Suprapubic skin (tissue), 4 donors: ENCODE measurements at regions not wholly inside any gene's neighbourhood (a gene's known extent, or its start where the extent isn't known, plus 50 kb on each side); places are given as distances from the start of the nearest gene placed in this dataset.

Experiments
- DNase-seq, 2 donors: peaks; one replicate each; pipeline ENCODE4 v3.0.0-alpha.2; 2019; ENCODE audit warnings: low spot score in 2 of 2
- H3K27ac ChIP-seq: fragments of 200-600 bp; sonication (generic); one replicate; pipeline ENCODE4 v1.5.1; 2019
- H3K27me3 ChIP-seq: fragments of 200-600 bp; sonication (generic); one replicate; pipeline ENCODE4 v1.5.1; 2019
- H3K36me3 ChIP-seq: fragments of 200-600 bp; sonication (generic); one replicate; pipeline ENCODE4 v1.5.1; 2019
- H3K4me1 ChIP-seq: fragments of 200-600 bp; sonication (generic); one replicate; pipeline ENCODE4 v1.5.1; 2019
- H3K4me3 ChIP-seq: fragments of 200-600 bp; sonication (generic); one replicate; pipeline ENCODE4 v1.5.1; 2019; ENCODE audit warnings: mild to moderate bottlenecking
- H3K9me3 ChIP-seq: fragments of 200-600 bp; sonication (generic); one replicate; pipeline ENCODE4 v1.5.1; 2019
- EP300 ChIP-seq: sonication (generic); formaldehyde crosslinking; IDR thresholded peaks from one replicate; pipeline ENCODE4 v1.6.1; 2017; ENCODE audit warnings: antibody characterized with exemption
- POLR2A ChIP-seq, 2 donors: fragments of 450-650 bp; IDR thresholded peaks; one replicate each; pipeline ENCODE4 v1.6.1; 2017; ENCODE audit warnings: antibody characterized with exemption in 2 of 2, mild to moderate bottlenecking in 2 of 2, moderate library complexity in 2 of 2
- POLR2AphosphoS5 ChIP-seq, 3 donors: sonication (generic); formaldehyde crosslinking; IDR thresholded peaks; one replicate each; pipeline ENCODE4 v1.6.1; 2017; ENCODE audit warnings: antibody characterized with exemption in 3 of 3
- WGBS: methylation state at CpG from one replicate; pipeline ENCODE4 v1.1.5; 2018; 5-methylcytosine and 5-hydroxymethylcytosine counted together
- TF ChIP-seq, protein P1 (sequence below), 2 donors: fragments of 200-600 bp in 1 of 2; fragments of 450-650 bp in 1 of 2; sonication (generic) in 1 of 2; IDR thresholded peaks; one replicate each; pipeline ENCODE4 v1.5.1; 2016 to 2019; ENCODE audit warnings: antibody characterized with exemption in 2 of 2, mild to moderate bottlenecking in 1 of 2, moderate library complexity in 1 of 2

DNA sequence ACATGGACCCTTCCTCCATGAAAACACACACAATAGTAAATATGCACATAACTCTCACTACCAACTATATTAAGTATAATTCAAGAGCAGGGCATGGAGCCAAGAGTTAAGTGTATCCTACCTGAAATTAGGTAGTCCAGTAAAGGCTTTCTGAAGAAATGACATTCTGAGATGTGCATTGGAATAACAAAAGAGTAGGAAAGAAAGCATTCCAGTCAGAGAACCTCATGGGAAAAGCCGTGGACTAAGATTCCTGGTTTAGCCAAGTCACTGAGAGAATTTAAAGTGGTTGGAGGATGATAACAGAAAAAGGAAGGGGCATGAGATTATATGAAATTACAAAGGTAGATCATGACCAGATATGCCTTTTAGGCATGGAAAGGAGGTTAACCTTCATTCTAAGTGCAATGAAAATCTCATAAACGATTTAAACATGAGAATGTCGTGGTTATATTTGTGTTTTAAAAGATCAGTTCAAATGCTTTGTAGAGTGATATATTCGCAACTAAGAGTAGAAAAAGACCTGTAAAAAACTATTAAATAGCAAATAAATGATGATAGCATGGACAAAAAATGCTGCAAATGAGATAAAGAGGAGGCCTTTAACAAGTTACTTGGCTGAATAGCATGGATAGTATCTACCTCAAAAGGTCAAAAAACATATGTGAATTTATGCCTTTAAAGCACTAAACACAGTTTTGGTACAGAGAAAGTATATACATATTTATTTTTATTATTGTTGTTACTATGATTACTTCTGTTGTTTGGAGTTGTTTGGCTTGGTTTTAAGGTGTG lies 767.4 kb upstream of the GHITM start:
- Histone ChIP-seq H3K27me3 (no peaks in the 10 kb centered on the region), H3K36me3 (no peaks in the 10 kb centered on the region), H3K9me3 (no peaks in the 10 kb centered on the region), H3K27ac (no peak overlapping the region), H3K4me1 (no peaks in the 10 kb centered on the region), H3K4me3 (no peak overlapping the region)
- no peak for DNase-seq
- TF ChIP-seq POLR2AphosphoS5 (IDR thresholded peaks at IDR 0.05) (no peak), POLR2A (IDR thresholded peaks at IDR 0.05) (no peak), EP300 (no peak)
- TF ChIP-seq, protein P1, sequence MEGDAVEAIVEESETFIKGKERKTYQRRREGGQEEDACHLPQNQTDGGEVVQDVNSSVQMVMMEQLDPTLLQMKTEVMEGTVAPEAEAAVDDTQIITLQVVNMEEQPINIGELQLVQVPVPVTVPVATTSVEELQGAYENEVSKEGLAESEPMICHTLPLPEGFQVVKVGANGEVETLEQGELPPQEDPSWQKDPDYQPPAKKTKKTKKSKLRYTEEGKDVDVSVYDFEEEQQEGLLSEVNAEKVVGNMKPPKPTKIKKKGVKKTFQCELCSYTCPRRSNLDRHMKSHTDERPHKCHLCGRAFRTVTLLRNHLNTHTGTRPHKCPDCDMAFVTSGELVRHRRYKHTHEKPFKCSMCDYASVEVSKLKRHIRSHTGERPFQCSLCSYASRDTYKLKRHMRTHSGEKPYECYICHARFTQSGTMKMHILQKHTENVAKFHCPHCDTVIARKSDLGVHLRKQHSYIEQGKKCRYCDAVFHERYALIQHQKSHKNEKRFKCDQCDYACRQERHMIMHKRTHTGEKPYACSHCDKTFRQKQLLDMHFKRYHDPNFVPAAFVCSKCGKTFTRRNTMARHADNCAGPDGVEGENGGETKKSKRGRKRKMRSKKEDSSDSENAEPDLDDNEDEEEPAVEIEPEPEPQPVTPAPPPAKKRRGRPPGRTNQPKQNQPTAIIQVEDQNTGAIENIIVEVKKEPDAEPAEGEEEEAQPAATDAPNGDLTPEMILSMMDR (IDR thresholded peaks at IDR 0.05) = no peak
- 73% methylated on average over 4 of the region's 4 CpGs for WGBS

DNA sequence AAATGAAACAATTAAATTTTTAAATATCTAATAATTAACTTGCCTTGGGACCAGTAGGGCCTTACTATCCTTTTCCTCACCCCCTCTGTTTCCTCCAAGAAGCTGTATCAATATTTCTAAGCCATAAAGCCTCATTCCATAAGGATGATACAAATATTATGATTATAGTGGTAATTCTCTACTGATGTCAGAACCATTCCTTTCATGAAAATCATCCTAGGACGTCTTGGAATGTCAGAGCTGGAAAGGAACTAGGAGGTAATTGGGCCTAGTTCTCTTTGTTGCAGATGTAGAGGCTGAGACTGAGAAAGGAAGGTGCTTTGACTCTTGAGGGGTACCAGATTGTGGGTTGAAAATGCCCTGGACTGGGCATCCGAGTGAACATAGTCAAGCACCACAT lies 766.7 kb upstream of the GHITM start:
- H3K36me3 ChIP-seq = no peaks in the 10 kb centered on the region
- DNase-seq = no peak
- no peaks in the 10 kb centered on the region for H3K9me3 ChIP-seq
- TF ChIP-seq POLR2AphosphoS5 (IDR thresholded peaks at IDR 0.05) (no peak), EP300 (no peak), POLR2A (IDR thresholded peaks at IDR 0.05) (no peak)
- TF ChIP-seq, protein P1 (IDR thresholded peaks at IDR 0.05) = no peak
- H3K27me3 ChIP-seq = no peaks in the 10 kb centered on the region
- WGBS = 76% methylated on average over 2 of the region's 2 CpGs
- no peak overlapping the region for H3K27ac ChIP-seq
- H3K4me3 ChIP-seq = no peak overlapping the region
- H3K4me1 ChIP-seq = no peaks in the 10 kb centered on the region

DNA sequence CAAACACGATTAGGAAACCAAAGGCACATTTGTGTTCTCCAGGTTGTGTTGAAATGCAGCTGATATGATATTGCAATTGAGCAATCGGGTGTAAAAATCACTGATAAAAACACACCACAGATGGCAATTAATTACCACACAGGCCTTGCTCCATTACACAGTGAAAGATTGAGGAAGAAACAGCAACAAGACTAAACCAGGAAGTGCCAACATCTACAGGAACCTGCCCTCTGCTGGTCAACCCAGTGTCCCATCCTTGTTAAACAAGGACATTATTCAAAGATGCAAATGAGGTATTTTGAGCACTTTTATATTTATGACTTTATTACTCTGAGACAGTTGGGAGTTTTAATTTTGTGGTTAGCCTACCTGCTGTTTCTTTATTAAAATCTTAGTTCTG lies 765.6 kb upstream of the GHITM start:
- Histone ChIP-seq H3K36me3 (no peaks in the 10 kb centered on the region), H3K27ac (no peak overlapping the region), H3K27me3 (no peaks in the 10 kb centered on the region), H3K4me3 (no peak overlapping the region), H3K9me3 (no peaks in the 10 kb centered on the region), H3K4me1 (no peaks in the 10 kb centered on the region)
- DNase-seq = no peak
- WGBS = 78% methylated on average over 2 of the region's 2 CpGs
- TF ChIP-seq, protein P1 (IDR thresholded peaks at IDR 0.05) = no peak
- TF ChIP-seq EP300 = no peak
- no peak for TF ChIP-seq POLR2AphosphoS5 (IDR thresholded peaks at IDR 0.05)
- TF ChIP-seq POLR2A (IDR thresholded peaks at IDR 0.05) = no peak

DNA sequence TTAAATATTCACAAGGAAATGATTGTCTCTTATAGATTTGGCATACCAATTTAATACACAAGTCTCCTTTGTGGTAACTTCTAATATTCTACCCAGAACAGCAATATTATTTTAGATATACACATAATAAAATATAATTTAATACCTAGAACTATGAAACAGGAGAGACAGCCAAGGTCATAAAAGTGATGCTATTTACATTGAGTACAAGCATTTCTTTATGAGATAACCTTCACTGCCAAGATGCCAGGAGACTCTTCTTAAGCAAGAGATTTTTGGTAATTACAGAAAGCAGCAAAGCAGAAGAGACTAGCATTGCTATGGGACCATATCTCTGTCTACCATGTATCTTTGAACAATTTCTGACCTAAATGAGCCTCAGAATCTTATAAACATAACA lies 764.6 kb upstream of the GHITM start:
- TF ChIP-seq, protein P1 (IDR thresholded peaks at IDR 0.05) = no peak
- no peak for TF ChIP-seq POLR2A (IDR thresholded peaks at IDR 0.05)
- no peak for TF ChIP-seq EP300
- no peak for TF ChIP-seq POLR2AphosphoS5 (IDR thresholded peaks at IDR 0.05)
- no peak for DNase-seq

DNA sequence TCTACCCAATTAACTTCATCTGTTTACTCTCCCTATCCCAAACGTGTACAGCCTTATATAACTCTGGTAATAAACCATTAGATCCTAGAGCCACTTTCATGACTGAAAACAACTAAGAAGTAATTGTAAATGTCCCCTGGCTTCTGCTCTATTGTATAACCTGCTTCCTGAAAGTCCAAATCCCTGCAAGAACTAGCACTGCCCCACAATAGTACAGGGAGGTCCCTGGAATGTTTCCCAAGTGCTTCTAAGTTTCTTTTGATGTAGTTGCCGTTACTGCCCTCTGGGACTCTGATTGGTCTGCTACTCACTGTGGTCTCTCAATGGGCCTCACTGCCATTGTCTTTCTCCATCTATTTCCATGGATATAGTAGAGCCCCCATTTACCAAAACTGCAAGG lies 764.0 kb upstream of the GHITM start:
- Histone ChIP-seq H3K4me1 (no peaks in the 10 kb centered on the region), H3K36me3 (no peaks in the 10 kb centered on the region), H3K27me3 (no peaks in the 10 kb centered on the region), H3K9me3 (no peaks in the 10 kb centered on the region), H3K27ac (no peak overlapping the region), H3K4me3 (no peak overlapping the region)
- no peak for DNase-seq
- TF ChIP-seq POLR2A (IDR thresholded peaks at IDR 0.05) = no peak
- TF ChIP-seq EP300 = no peak
- WGBS = 55% methylated on average over 2 of the region's 2 CpGs

More for the DNA sequence above, 764.6 kb upstream of the GHITM start:
- no peak overlapping the region for H3K27ac ChIP-seq
- no peak overlapping the region for H3K4me3 ChIP-seq
- H3K4me1 ChIP-seq = no peaks in the 10 kb centered on the region
- H3K9me3 ChIP-seq = no peaks in the 10 kb centered on the region
- no peaks in the 10 kb centered on the region for H3K27me3 ChIP-seq
- no peaks in the 10 kb centered on the region for H3K36me3 ChIP-seq
